RCC 7860 (cell line): ENCODE measurements at regions not wholly inside any gene's neighbourhood (a gene's known extent, or its start where the extent isn't known, plus 50 kb on each side); places are given as distances from the start of the nearest gene placed in this dataset.

Source experiments
- DNase-seq: peaks from one replicate; pipeline ENCODE4 v3.0.0-alpha.2; 2015; ENCODE audit warnings: low spot score
- FAIRE-seq: peaks from 2 replicates; lab custom pipeline; 2012; peaks lifted over from hg19 to GRCh38; lab: Jason Lieb, UNC

- FAIRE-seq (no peak), DNase-seq (no peak)
Measured at GRCh38 chr4:181739031-181739430, 504.2 kb upstream of the TENM3 start.

DNA sequence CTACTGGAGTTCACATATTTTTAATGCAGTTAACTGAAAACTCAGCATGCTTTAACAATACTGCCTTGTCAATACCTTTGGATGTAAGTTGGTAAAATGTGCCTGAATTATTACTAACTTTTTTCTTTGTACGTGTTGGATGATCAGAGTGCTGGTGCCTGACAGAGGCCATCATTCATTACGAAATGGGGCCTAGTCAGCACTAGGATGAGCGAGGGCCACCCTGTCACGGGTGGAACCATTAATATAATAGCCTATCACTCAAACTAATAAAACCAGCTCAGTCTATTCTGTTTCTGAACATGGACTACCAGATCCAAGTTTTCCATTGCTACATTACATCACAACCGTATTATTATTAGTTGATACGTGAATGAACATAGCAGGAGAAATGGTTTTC lies 501.7 kb upstream of the TENM3 start:
- DNase-seq (no peak), FAIRE-seq (no peak)

DNA sequence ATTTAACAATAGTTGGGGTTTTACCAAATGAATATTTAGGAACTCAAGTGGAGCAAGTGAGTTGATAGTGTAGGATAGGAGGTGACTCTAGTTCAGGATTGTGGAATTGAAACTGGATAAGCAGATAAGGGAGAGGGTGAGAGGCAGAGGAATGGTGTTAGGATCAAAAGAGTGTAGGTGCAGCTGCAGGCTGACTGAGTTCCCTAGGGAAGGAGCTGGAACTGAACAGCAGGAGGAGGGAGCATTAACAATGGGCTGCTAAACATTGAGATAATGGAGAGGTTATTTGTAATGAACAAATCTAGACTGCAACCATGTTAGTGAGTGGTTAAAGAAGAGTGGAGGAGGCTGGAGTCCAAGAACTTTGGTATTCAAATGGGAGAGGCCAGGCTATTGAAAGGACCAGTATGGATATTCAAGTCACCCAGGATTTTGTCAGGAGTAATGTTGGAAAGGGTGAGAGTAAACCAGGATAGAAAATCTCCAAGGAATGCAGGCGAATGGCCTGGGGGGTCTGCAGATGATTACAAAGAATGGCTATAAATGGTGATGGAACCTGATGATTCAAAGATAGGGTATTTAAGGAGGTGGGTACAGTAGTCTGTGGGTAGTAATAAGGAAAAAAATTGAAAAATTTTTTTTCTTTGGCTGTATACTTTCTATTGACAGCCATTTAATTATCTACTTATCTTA lies 497.1 kb upstream of the TENM3 start:
- FAIRE-seq (no peak), DNase-seq (no peak)

GRCh38 chr4:181748581-181748980 lies 494.6 kb upstream of the TENM3 start:
- DNase-seq (no peak), FAIRE-seq (no peak)

GRCh38 chr4:181752516-181752915 lies 490.7 kb upstream of the TENM3 start:
- DNase-seq (no peak), FAIRE-seq (no peak)

DNA sequence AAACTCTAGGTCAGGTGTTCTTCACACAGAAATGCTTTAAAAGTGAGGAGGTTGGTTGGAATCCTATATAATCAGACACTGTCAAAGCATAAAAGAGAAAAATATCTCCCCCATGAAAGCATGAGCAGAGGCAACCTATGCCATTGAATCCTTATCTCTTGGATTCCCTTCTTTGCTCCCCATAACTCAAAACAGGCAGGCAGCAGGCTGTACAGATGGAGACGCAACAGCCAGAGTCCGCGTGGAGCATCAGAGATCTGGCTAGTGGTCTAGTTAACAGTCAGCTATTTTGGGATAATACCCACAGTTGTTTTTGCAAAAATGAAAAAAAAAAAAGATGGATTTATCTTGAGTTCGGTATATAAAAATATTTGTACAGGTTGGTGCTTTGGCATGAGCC lies 490.0 kb upstream of the TENM3 start:
- FAIRE-seq, result no peak
- DNase-seq, result no peak

DNA sequence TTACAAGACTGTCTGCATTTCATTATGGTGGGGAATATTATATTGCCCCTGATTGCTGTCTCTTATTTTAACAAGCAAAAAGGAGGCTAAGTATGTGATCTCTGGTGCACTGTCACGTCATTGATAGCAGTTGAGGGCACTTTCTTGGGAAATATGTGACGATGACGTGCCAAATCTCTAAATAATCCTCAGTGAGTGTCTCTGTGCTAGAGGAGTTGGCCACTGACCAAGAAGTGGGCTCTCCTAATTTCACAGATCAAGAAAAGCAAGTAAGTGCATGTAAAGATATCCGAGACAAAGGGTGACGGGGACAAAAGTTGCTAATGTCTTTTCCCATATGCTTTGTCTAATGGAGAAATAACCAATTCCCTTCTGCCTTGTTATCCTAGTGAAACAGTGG lies 487.4 kb upstream of the TENM3 start:
- FAIRE-seq (no peak), DNase-seq (no peak)

DNA sequence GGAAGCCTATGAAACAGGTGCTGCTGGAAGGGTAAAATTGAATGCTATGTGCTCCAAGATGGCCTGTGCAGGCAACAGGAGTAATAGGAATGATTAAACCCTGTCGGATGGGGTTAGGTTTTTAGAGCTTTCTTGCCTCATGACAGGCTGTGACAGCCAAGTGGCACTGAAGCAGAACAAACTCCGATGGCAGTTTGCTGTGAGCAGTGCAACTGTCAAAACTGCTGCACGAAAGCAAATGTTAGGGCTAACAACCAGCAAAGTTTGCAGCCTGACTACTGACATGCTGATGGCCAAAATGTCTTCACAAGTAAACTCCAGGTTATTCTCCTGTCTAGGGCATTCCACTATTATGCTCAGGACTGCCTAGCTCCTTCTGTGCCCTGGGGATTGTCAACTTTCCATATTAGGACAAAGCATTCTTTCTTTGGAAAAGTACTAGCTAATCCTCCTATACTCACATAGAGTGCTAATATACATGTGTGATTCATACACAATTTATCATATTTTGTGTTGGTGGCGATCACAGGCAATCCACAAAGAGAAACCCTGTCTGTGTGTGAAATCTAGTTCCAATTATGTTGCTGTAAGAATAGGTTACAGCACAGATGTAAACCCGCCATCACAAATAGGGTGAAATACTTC lies 486.6 kb upstream of the TENM3 start:
- FAIRE-seq (no peak), DNase-seq (no peak)

- FAIRE-seq, result no peak
- DNase-seq, result no peak
Measured at GRCh38 chr4:181757098-181757497, 486.1 kb upstream of the TENM3 start.

GRCh38 chr4:181757910-181758660 lies 485.1 kb upstream of the TENM3 start:
- no peak for DNase-seq
- no peak for FAIRE-seq

GRCh38 chr4:181760560-181760959 lies 482.6 kb upstream of the TENM3 start:
- FAIRE-seq, result no peak

DNA sequence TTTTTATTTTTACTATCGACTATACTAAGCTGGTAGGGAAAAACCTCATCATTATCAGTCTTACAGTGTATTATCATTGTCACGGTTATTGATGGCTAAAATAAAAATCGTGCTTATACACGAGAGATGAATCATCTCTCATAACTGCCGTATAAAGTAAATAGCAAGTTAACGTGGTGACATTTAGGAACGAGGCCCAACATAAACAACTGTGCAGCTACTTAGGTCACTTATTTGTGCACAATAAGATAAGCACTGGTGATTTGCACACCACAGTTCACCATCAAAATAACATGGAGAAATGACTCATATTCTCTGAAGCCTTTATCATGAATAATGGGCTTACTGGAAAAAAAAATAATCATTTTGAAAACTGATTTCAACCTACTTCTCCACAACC lies 482.0 kb upstream of the TENM3 start:
- no peak for FAIRE-seq
- no peak for DNase-seq

More at GRCh38 chr4:181760560-181760959, 482.6 kb upstream of the TENM3 start:
- DNase-seq, result no peak

- no peak for DNase-seq
- no peak for FAIRE-seq
Measured at GRCh38 chr4:181766061-181766548, 477.1 kb upstream of the TENM3 start.

- no peak for FAIRE-seq
Measured at GRCh38 chr4:181770971-181771370, 472.2 kb upstream of the TENM3 start.

GRCh38 chr4:181775298-181775697 lies 467.9 kb upstream of the TENM3 start:
- FAIRE-seq, result no peak
- no peak for DNase-seq

More at GRCh38 chr4:181770971-181771370, 472.2 kb upstream of the TENM3 start:
- no peak for DNase-seq

DNA sequence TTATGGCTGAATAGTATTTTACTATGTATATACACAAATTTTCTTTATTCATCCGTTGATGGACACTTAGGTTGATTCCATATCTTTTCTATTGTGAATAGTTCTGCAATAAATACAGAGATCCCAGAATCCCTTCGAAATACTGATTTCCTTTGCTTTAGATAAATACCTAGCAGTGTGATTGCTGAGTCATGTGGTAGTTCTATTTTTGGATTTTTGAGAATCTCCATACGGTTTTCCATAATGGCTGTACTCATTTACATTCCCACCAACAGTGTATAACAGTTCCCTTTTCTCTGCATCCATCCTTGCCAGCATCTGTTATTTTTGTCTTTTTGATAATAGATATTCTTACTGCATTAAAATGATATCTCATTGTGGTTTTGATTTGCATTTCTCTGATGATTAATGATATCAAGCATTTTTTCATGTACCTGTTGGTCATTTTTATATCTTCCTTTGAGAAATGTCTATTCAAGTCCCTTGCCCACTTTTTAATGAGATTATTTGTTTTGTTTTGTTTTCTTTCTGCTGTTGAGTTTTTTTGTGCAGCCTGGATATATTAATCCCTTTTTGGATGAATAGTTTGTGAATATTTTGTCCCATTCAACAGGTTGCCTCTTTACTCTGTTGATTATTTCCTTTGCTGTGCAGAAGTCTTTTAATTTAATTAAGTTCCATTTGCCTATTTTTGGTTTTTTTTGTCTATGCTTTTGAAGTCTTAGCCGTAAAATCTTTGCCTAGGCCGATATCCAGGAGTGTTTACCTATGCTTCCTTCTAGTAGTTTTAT lies 466.7 kb upstream of the TENM3 start:
- FAIRE-seq, result no peak
- DNase-seq, result no peak

- no peak for FAIRE-seq
Measured at GRCh38 chr4:181777518-181777917, 465.7 kb upstream of the TENM3 start.

DNA sequence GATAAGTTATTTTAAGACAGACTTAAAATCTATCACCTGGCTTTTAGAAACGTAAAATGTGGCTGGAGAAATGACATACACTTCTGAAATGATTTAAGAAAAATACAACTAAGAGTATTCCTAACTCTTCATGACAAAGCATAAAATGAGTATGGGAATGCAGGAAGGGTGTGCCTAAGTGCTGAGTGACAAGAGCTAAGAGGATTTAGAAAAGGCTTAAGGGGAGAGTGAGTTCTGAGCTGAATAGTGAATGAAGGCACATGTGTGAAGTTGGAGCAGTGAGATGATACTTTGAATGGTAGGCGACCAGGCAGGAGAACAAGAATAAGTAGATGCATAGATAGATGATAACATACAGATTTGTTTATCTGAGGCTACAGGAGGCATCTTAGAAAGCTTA lies 458.3 kb upstream of the TENM3 start:
- no peak for FAIRE-seq
- no peak for DNase-seq

More at GRCh38 chr4:181777518-181777917, 465.7 kb upstream of the TENM3 start:
- no peak for DNase-seq

GRCh38 chr4:181792641-181793040 lies 450.6 kb upstream of the TENM3 start:
- FAIRE-seq, result no peak
- no peak for DNase-seq

GRCh38 chr4:181793096-181793495 lies 450.1 kb upstream of the TENM3 start:
- DNase-seq, result no peak
- FAIRE-seq, result no peak

- peak; percentile 4 for DNase-seq
- no peak for FAIRE-seq
Measured at GRCh38 chr4:181796502-181796901, 446.7 kb upstream of the TENM3 start.
